Suprapubic skin (tissue), 3 donors: ENCODE measurements at regions not wholly inside any gene's neighbourhood (a gene's known extent, or its start where the extent isn't known, plus 50 kb on each side); places are given as distances from the start of the nearest gene placed in this dataset.

Experiments
- CTCF ChIP-seq, 2 donors: fragments of 200-600 bp in 1 of 2; fragments of 450-650 bp in 1 of 2; sonication (generic) in 1 of 2; IDR thresholded peaks; one replicate each; pipeline ENCODE4 v1.5.1; 2016 to 2019; ENCODE audit warnings: antibody characterized with exemption in 2 of 2, mild to moderate bottlenecking in 1 of 2, moderate library complexity in 1 of 2
- EP300 ChIP-seq: sonication (generic); formaldehyde crosslinking; IDR thresholded peaks from one replicate; pipeline ENCODE4 v1.6.1; 2017; ENCODE audit warnings: antibody characterized with exemption
- POLR2A ChIP-seq, 2 donors: fragments of 450-650 bp; IDR thresholded peaks; one replicate each; pipeline ENCODE4 v1.6.1; 2017; ENCODE audit warnings: antibody characterized with exemption in 2 of 2, mild to moderate bottlenecking in 2 of 2, moderate library complexity in 2 of 2

GRCh38 chr11:106271086-106271485, 193.6 kb downstream of the AASDHPPT start:
- TF ChIP-seq CTCF (IDR thresholded peaks at IDR 0.05): no peak
- no peak for TF ChIP-seq EP300
- TF ChIP-seq POLR2A (IDR thresholded peaks at IDR 0.05): no peak
